ENCODE measurements at regions not wholly inside any gene's neighbourhood (a gene's known extent, or its start where the extent isn't known, plus 50 kb on each side); places are given as distances from the start of the nearest gene placed in this dataset.

- H3K27ac ChIP-seq (ENCODE audit: control insufficient read depth, insufficient read depth) = no peak overlapping the region
- no peaks in the 10 kb centered on the region for H3K36me3 ChIP-seq (ENCODE audit: control insufficient read depth in 2 of 2, insufficient read depth in 2 of 2, low read length in 1 of 2)
- no peak overlapping the region for H3K9ac ChIP-seq (ENCODE audit: control insufficient read depth, insufficient read depth, low read length)
- WGBS (ENCODE audit: insufficient coverage, insufficient replicate concordance, low lambda C conversion rate, missing lambda C conversion rate) = 27% methylated on average over 4 of the region's 4 CpGs
- RAD21 ChIA-PET (ENCODE audit: unreplicated experiment) = no interaction called here
- ATAC-seq (no peak), FAIRE-seq (no peak), DNase-seq (ENCODE audit: low read depth, low spot score) (no peak)
- H4K20me1 ChIP-seq (ENCODE audit: control insufficient read depth, insufficient read depth) = no peaks in the 10 kb centered on the region
- H2AFZ ChIP-seq (ENCODE audit: control insufficient read depth, low read depth, low read length) = no peak overlapping the region
- CTCF ChIA-PET = no interaction called here
- H3K4me2 ChIP-seq (ENCODE audit: control insufficient read depth, insufficient read depth) = no peak overlapping the region
- no peaks in the 10 kb centered on the region for H3K4me1 ChIP-seq (ENCODE audit: control insufficient read depth, insufficient read depth, low read length)
- H3K27me3 ChIP-seq (replicated peaks in 1 of 2; ENCODE audit: control insufficient read depth in 2 of 2, insufficient read depth in 2 of 2, low read length in 1 of 2) = no peaks in the 10 kb centered on the region
- in situ Hi-C loops (cut with MboI) (no loop called here), intact Hi-C loops (cut with micrococcal nuclease; ENCODE audit: unreplicated experiment) (no loop called here)
- SMC1A ChIA-PET (ENCODE audit: uncharacterized antibody, unreplicated experiment) = no interaction called here
- POLR2A ChIA-PET = no interaction called here
- H3K79me2 ChIP-seq (ENCODE audit: control insufficient read depth, insufficient read depth, low read length) = no peaks in the 10 kb centered on the region
- no peak overlapping the region for H3K4me3 ChIP-seq
- no peak for TF ChIP-seq SPI1 (IDR thresholded peaks at IDR 0.05; ENCODE audit: borderline replicate concordance, insufficient read depth, low read depth, low read length)
- no peak for TF ChIP-seq KLF5 (IDR thresholded peaks at IDR 0.05; ENCODE audit: partially characterized antibody)
- no peak for TF ChIP-seq RAD21 (IDR thresholded peaks at IDR 0.05; ENCODE audit: insufficient read depth, low read depth, low read length)
- no peak for TF ChIP-seq ESRRA (IDR thresholded peaks at IDR 0.05; ENCODE audit: low read length)
- TF ChIP-seq IKZF2 (IDR thresholded peaks at IDR 0.05) = no peak
- TF ChIP-seq ZNF687 (IDR thresholded peaks at IDR 0.05) = no peak
- TF ChIP-seq IRF4 (IDR thresholded peaks at IDR 0.05; ENCODE audit: low read depth, low read length) = no peak
- TF ChIP-seq CBX5 (IDR thresholded peaks at IDR 0.05; ENCODE audit: low read depth) = no peak
- no peak for TF ChIP-seq POLR2AphosphoS2 (IDR thresholded peaks at IDR 0.05; ENCODE audit: low read depth, low read length)
- TF ChIP-seq NBN (IDR thresholded peaks at IDR 0.05) = no peak
- H3K9me3 ChIP-seq (replicated peaks; ENCODE audit: control insufficient read depth, insufficient read depth, low read length) = no peaks in the 10 kb centered on the region
- no TSS peak for BruUV-seq (replicated peaks)
Measured at GRCh38 chr2:223523551-223524001, 78.6 kb downstream of the SCG2 start.

Data from GM12878 (cell line).